PC-3 (cell line): ENCODE measurements at regions not wholly inside any gene's neighbourhood (a gene's known extent, or its start where the extent isn't known, plus 50 kb on each side); places are given as distances from the start of the nearest gene placed in this dataset.

Experiments used
- ATAC-seq: fragments of 200-7000 bp; cut with Tn5 transposase; 2 replicates; pipeline ENCODE4 v1.9.1; 2020; ENCODE audit warnings: mild to moderate bottlenecking, moderate library complexity
- BruUV-seq: library from RNA; stranded (reverse); fragments of 400-500 nt; replicated peaks from 2 replicates; lab custom pipeline; 2021; lab: Mats Ljungman, UMichigan
- CTCF ChIA-PET: fragments of 300-600 bp; sonication (Branson Sonifier 250); formaldehyde crosslinking; loops from one replicate; lab custom pipeline; 2022; ENCODE audit warnings: antibody characterized with exemption; lab: Charles Lee
- POLR2A ChIA-PET: fragments of 300-600 bp; sonication (Branson Sonifier 250); formaldehyde crosslinking; loops from one replicate; lab custom pipeline; 2022; ENCODE audit warnings: antibody characterized with exemption; ENCODE audit not compliant: unreplicated experiment; lab: Charles Lee
- DNase-seq: peaks from one replicate; pipeline ENCODE4 v3.0.0-alpha.2; 2015
- H2AFZ ChIP-seq: fragments of 300-600 bp; sonication (generic); 2 replicates; pipeline ENCODE4 v1.6.0; 2016; ENCODE audit warnings: antibody characterized with exemption, low read length
- H3F3A ChIP-seq: fragments of 300-600 bp; sonication (generic); one replicate; pipeline ENCODE4 v1.6.0; 2017; ENCODE audit warnings: antibody characterized with exemption, low read length, control low read depth, mild to moderate bottlenecking; ENCODE audit not compliant: unreplicated experiment
- H3K27ac ChIP-seq: fragments of 300-600 bp; sonication (generic); 2 replicates; pipeline ENCODE4 v1.5.1; 2016; ENCODE audit warnings: mild to moderate bottlenecking, low read length
- H3K27me3 ChIP-seq: fragments of 300-600 bp; sonication (generic); 2 replicates; pipeline ENCODE4 v1.6.1; 2016; ENCODE audit warnings: low read length, mixed read lengths
- H3K36me3 ChIP-seq: fragments of 300-600 bp; sonication (generic); 2 replicates; pipeline ENCODE4 v1.6.1; 2016; ENCODE audit warnings: low read depth, mixed run types, low read length, mixed read lengths
- H3K4me1 ChIP-seq: fragments of 300-600 bp; sonication (generic); 2 replicates; pipeline ENCODE4 v1.5.1; 2016; ENCODE audit warnings: low read length; ENCODE audit not compliant: insufficient read depth
- H3K4me2 ChIP-seq: fragments of 300-600 bp; sonication (generic); 2 replicates; pipeline ENCODE4 v1.6.0; 2016; ENCODE audit warnings: low read length
- H3K4me3 ChIP-seq: fragments of 300-600 bp; sonication (generic); 2 replicates; pipeline ENCODE4 v1.5.1; 2016; ENCODE audit warnings: mild to moderate bottlenecking, low read length, mixed read lengths
- H3K79me2 ChIP-seq: fragments of 300-600 bp; sonication (generic); 2 replicates; pipeline ENCODE4 v1.6.1; 2017; ENCODE audit warnings: low read length, mixed read lengths
- H3K9ac ChIP-seq: fragments of 300-600 bp; sonication (generic); 2 replicates; pipeline ENCODE4 v1.6.0; 2016; ENCODE audit warnings: mild to moderate bottlenecking, low read length
- H3K9me2 ChIP-seq: fragments of 300-600 bp; sonication (generic); replicated peaks from 2 replicates; pipeline ENCODE4 v1.6.1; 2016; ENCODE audit warnings: mixed run types, low read length, mixed read lengths
- H3K9me3 ChIP-seq: fragments of 300-600 bp; sonication (generic); 2 replicates; pipeline ENCODE4 v1.6.1; 2016; ENCODE audit warnings: low read length, mixed read lengths
- H4K20me1 ChIP-seq: fragments of 300-600 bp; sonication (generic); 2 replicates; pipeline ENCODE4 v1.6.1; 2016; ENCODE audit warnings: low read length, mixed read lengths
- CTCF ChIP-seq: fragments of 300-600 bp; sonication (generic); conservative IDR thresholded peaks from 2 replicates; pipeline ENCODE4 v1.5.1; 2017; ENCODE audit warnings: antibody characterized with exemption, low read depth, mild to moderate bottlenecking, low read length
- EZH2 ChIP-seq: fragments of 300-600 bp; sonication (generic); IDR thresholded peaks from one replicate; pipeline ENCODE4 v1.6.1; 2017; ENCODE audit warnings: antibody characterized with exemption, mild to moderate bottlenecking, low read length; ENCODE audit not compliant: unreplicated experiment
- EZH2phosphoT487 ChIP-seq: fragments of 300-600 bp; sonication (generic); IDR thresholded peaks from 2 replicates; pipeline ENCODE4 v1.6.1; 2018; ENCODE audit warnings: mild to moderate bottlenecking, antibody characterized with exemption, low read length, borderline replicate concordance
- intact Hi-C: fragments of 100-400 bp; cut with micrococcal nuclease; formaldehyde crosslinking; loops from 2 replicates; pipeline ENCODE4 v1.9.0; 2023

GRCh38 chr6:115677198-115677597, 383.5 kb downstream of the FRK start:
- DNase-seq (no peak), ATAC-seq (no peak)
- Histone ChIP-seq H3K4me3 (no peak overlapping the region), H3K27ac (no peak overlapping the region), H3F3A (no peaks in the 10 kb centered on the region), H2AFZ (no peak overlapping the region), H3K9me3 (no peaks in the 10 kb centered on the region), H4K20me1 (no peaks in the 10 kb centered on the region), H3K9ac (no peak overlapping the region), H3K4me1 (no peaks in the 10 kb centered on the region), H3K4me2 (no peak overlapping the region), H3K79me2 (no peaks in the 10 kb centered on the region), H3K9me2 (no peaks in the 10 kb centered on the region), H3K36me3 (no peaks in the 10 kb centered on the region), H3K27me3 (peaks cover 20% of the 10 kb centered on the region)
- intact Hi-C loops, result no loop called here
- TF ChIP-seq EZH2phosphoT487 (no peak), CTCF (no peak), EZH2 (no peak)
- CTCF ChIA-PET, result no interaction called here
- POLR2A ChIA-PET, result no interaction called here
- no TSS peak for BruUV-seq

- ATAC-seq (no peak), DNase-seq (no peak)
- CTCF ChIA-PET, result no interaction called here
- Histone ChIP-seq H2AFZ (no peak overlapping the region), H3K4me1 (no peaks in the 10 kb centered on the region), H3F3A (no peaks in the 10 kb centered on the region), H3K9me2 (no peaks in the 10 kb centered on the region), H3K79me2 (no peaks in the 10 kb centered on the region), H3K27me3 (peaks cover 6% of the 10 kb centered on the region; the same call in 1 of the 2 replicates), H3K36me3 (no peaks in the 10 kb centered on the region), H3K27ac (no peak overlapping the region), H3K9ac (no peak overlapping the region), H4K20me1 (no peaks in the 10 kb centered on the region), H3K4me3 (no peak overlapping the region), H3K4me2 (no peak overlapping the region), H3K9me3 (no peaks in the 10 kb centered on the region)
- intact Hi-C loops, result no loop called here
- no TSS peak for BruUV-seq
- TF ChIP-seq EZH2phosphoT487 (no peak), CTCF (no peak), EZH2 (no peak)
- POLR2A ChIA-PET, result no interaction called here
These were observed 385.2 kb downstream of the FRK start for GRCh38 chr6:115675443-115675842.

GRCh38 chr6:115668781-115669180, 391.9 kb downstream of the FRK start:
- Histone ChIP-seq H3K4me1 (no peaks in the 10 kb centered on the region), H3K4me3 (no peak overlapping the region), H3K9ac (no peak overlapping the region), H3K79me2 (no peaks in the 10 kb centered on the region), H3K4me2 (no peak overlapping the region), H4K20me1 (no peaks in the 10 kb centered on the region), H3F3A (no peaks in the 10 kb centered on the region), H2AFZ (no peak overlapping the region), H3K27ac (no peak overlapping the region), H3K27me3 (no peaks in the 10 kb centered on the region), H3K36me3 (no peaks in the 10 kb centered on the region), H3K9me2 (no peaks in the 10 kb centered on the region), H3K9me3 (no peaks in the 10 kb centered on the region)
- ATAC-seq (no peak), DNase-seq (no peak)
- TF ChIP-seq CTCF (no peak), EZH2 (no peak), EZH2phosphoT487 (no peak)
- no TSS peak for BruUV-seq
- POLR2A ChIA-PET, result no interaction called here
- CTCF ChIA-PET, result no interaction called here
- intact Hi-C loops, result no loop called here
